OCI-LY1 (cell line): ENCODE measurements at regions not wholly inside any gene's neighbourhood (a gene's known extent, or its start where the extent isn't known, plus 50 kb on each side); places are given as distances from the start of the nearest gene placed in this dataset.
"Not testable (repeated sequence)": the region's sequence is repeated elsewhere in the genome, so short reads cannot be mapped to it uniquely, and the experiment has no call there.

Experiments
- H2AFZ ChIP-seq: fragments of 200-600 bp; sonication (generic), shearing (Covaris generic); 2 replicates; pipeline ENCODE4 v1.6.0; 2014; ENCODE audit warnings: antibody characterized with exemption, mild to moderate bottlenecking, low read length
- H3F3A ChIP-seq: fragments of 200-600 bp; sonication (generic), shearing (Covaris generic); 2 replicates; pipeline ENCODE4 v1.6.0; 2014; ENCODE audit warnings: mild to moderate bottlenecking, antibody characterized with exemption, low read length, moderate library complexity; ENCODE audit not compliant: insufficient read depth
- H3K27ac ChIP-seq: fragments of 200-600 bp; sonication (generic); 2 replicates; pipeline ENCODE4 v1.5.1; 2014; ENCODE audit warnings: low read length, mixed run types, mild to moderate bottlenecking, low read depth; ENCODE audit not compliant: poor library complexity, severe bottlenecking
- H3K27me3 ChIP-seq: fragments of 200-600 bp; sonication (generic); 2 replicates; pipeline ENCODE4 v1.6.0; 2014; ENCODE audit warnings: antibody characterized with exemption, mild to moderate bottlenecking, low read length, moderate library complexity; ENCODE audit not compliant: insufficient read depth
- H3K36me3 ChIP-seq: fragments of 200-600 bp; sonication (generic); 2 replicates; pipeline ENCODE4 v1.6.1; 2014; ENCODE audit warnings: mild to moderate bottlenecking, antibody characterized with exemption, low read length, moderate library complexity, mixed read lengths; ENCODE audit not compliant: insufficient read depth
- H3K4me1 ChIP-seq: fragments of 200-600 bp; sonication (generic); 2 replicates; pipeline ENCODE4 v1.5.1; 2014; ENCODE audit warnings: mild to moderate bottlenecking, low read length, moderate library complexity; ENCODE audit not compliant: insufficient read depth, severe bottlenecking
- H3K4me2 ChIP-seq: fragments of 200-600 bp; sonication (generic), shearing (Covaris generic); 2 replicates; pipeline ENCODE4 v1.6.1; 2014; ENCODE audit warnings: low read length
- H3K4me3 ChIP-seq: fragments of 200-600 bp; sonication (generic); 2 replicates; pipeline ENCODE4 v1.5.1; 2014; ENCODE audit warnings: low read length, low read depth, mild to moderate bottlenecking, mixed read lengths; ENCODE audit not compliant: poor library complexity, severe bottlenecking
- H3K79me2 ChIP-seq: fragments of 200-600 bp; shearing (Covaris generic); 2 replicates; pipeline ENCODE4 v1.6.1; 2016; ENCODE audit warnings: mixed run types, low read length, mixed read lengths; ENCODE audit not compliant: insufficient read depth
- H3K9ac ChIP-seq: fragments of 200-600 bp; sonication (generic), shearing (Covaris generic); 2 replicates; pipeline ENCODE4 v1.6.1; 2014; ENCODE audit warnings: mild to moderate bottlenecking, low read length, mixed read lengths
- H3K9me2 ChIP-seq: fragments of 200-600 bp; sonication (generic), shearing (Covaris generic); 2 replicates; pipeline ENCODE4 v1.6.1; 2014; ENCODE audit warnings: low read depth, mild to moderate bottlenecking, low read length, mixed read lengths
- H3K9me3 ChIP-seq: fragments of 200-600 bp; shearing (Covaris generic); 2 replicates; pipeline ENCODE4 v1.6.1; 2014; ENCODE audit warnings: low read length, mixed read lengths
- H4K20me1 ChIP-seq: fragments of 200-600 bp; sonication (generic), shearing (Covaris generic); 2 replicates; pipeline ENCODE4 v1.6.0; 2016; ENCODE audit warnings: mild to moderate bottlenecking, low read length; ENCODE audit not compliant: insufficient read depth

- not testable (repeated sequence) for H3K79me2 ChIP-seq, H3K27me3 ChIP-seq, H3K27ac ChIP-seq, H3K9me3 ChIP-seq, H3K4me2 ChIP-seq, H2AFZ ChIP-seq, H3K36me3 ChIP-seq, H3K4me3 ChIP-seq, H4K20me1 ChIP-seq, H3F3A ChIP-seq, H3K9me2 ChIP-seq, H3K4me1 ChIP-seq, H3K9ac ChIP-seq
Observed at GRCh38 chr21:6428498-6429092, 4092.8 kb upstream of the TPTE start.

- H3K4me1 ChIP-seq, H3K36me3 ChIP-seq, H3K4me2 ChIP-seq, H3K9me3 ChIP-seq, H3K4me3 ChIP-seq, H4K20me1 ChIP-seq, H3K79me2 ChIP-seq, H3F3A ChIP-seq, H3K27ac ChIP-seq, H2AFZ ChIP-seq, H3K27me3 ChIP-seq, H3K9me2 ChIP-seq, H3K9ac ChIP-seq: not testable (repeated sequence)
Observed at GRCh38 chr21:6429924-6430323, 4091.5 kb upstream of the TPTE start.

- not testable (repeated sequence) for H3K9me3 ChIP-seq, H3K36me3 ChIP-seq, H3K9me2 ChIP-seq, H3K4me2 ChIP-seq, H4K20me1 ChIP-seq, H3K79me2 ChIP-seq, H2AFZ ChIP-seq, H3K27me3 ChIP-seq, H3K27ac ChIP-seq, H3K9ac ChIP-seq, H3K4me3 ChIP-seq, H3F3A ChIP-seq
- H3K4me1 ChIP-seq = peaks cover 13% of the 10 kb centered on the region
Observed at GRCh38 chr21:6433149-6433548, 4088.2 kb upstream of the TPTE start.

- not testable (repeated sequence) for H3F3A ChIP-seq, H3K36me3 ChIP-seq, H2AFZ ChIP-seq, H3K4me3 ChIP-seq, H3K79me2 ChIP-seq, H3K4me2 ChIP-seq, H3K9me3 ChIP-seq, H3K9me2 ChIP-seq, H3K27ac ChIP-seq, H3K27me3 ChIP-seq, H3K9ac ChIP-seq, H4K20me1 ChIP-seq
- peaks cover 14% of the 10 kb centered on the region for H3K4me1 ChIP-seq
Observed at GRCh38 chr21:6436205-6436604, 4085.2 kb upstream of the TPTE start.

GRCh38 chr21:6436971-6437833 lies 4084.2 kb upstream of the TPTE start:
- H3K36me3 ChIP-seq, H3K79me2 ChIP-seq, H2AFZ ChIP-seq, H4K20me1 ChIP-seq, H3K9me2 ChIP-seq, H3K4me3 ChIP-seq, H3F3A ChIP-seq, H3K9ac ChIP-seq, H3K27me3 ChIP-seq, H3K9me3 ChIP-seq, H3K4me2 ChIP-seq: not testable (repeated sequence)
- peak overlapping the region; percentile 81 for H3K27ac ChIP-seq
- H3K4me1 ChIP-seq = peaks cover 14% of the 10 kb centered on the region

GRCh38 chr21:6437834-6438187 lies 4083.6 kb upstream of the TPTE start:
- H3K27me3 ChIP-seq, H3K9ac ChIP-seq, H3K9me3 ChIP-seq, H3K79me2 ChIP-seq, H4K20me1 ChIP-seq, H3F3A ChIP-seq, H3K9me2 ChIP-seq, H2AFZ ChIP-seq, H3K4me3 ChIP-seq, H3K36me3 ChIP-seq, H3K4me2 ChIP-seq: not testable (repeated sequence)
- Histone ChIP-seq H3K27ac (peak overlapping the region; percentile 81), H3K4me1 (peaks cover 14% of the 10 kb centered on the region)

GRCh38 chr21:6439058-6439457 lies 4082.3 kb upstream of the TPTE start:
- not testable (repeated sequence) for H3K9ac ChIP-seq, H3K36me3 ChIP-seq, H3F3A ChIP-seq, H3K9me2 ChIP-seq, H3K27ac ChIP-seq, H3K4me3 ChIP-seq, H3K27me3 ChIP-seq, H4K20me1 ChIP-seq, H3K4me2 ChIP-seq, H3K9me3 ChIP-seq, H3K79me2 ChIP-seq, H2AFZ ChIP-seq
- peaks cover 14% of the 10 kb centered on the region for H3K4me1 ChIP-seq
